ENCODE measurements at regions not wholly inside any gene's neighbourhood (a gene's known extent, or its start where the extent isn't known, plus 50 kb on each side); places are given as distances from the start of the nearest gene placed in this dataset.
"Not testable (repeated sequence)": the region's sequence is repeated elsewhere in the genome, so short reads cannot be mapped to it uniquely, and the experiment has no call there.

- no peak for DNase-seq (ENCODE audit: low read depth in 2 of 2)
These were observed 957.3 kb downstream of the XPNPEP1 start for GRCh38 chr10:108966005-108966404.

GRCh38 chr10:108962172-108962571 lies 961.1 kb downstream of the XPNPEP1 start:
- no peak for DNase-seq (ENCODE audit: low read depth in 2 of 2)

GRCh38 chr10:108957681-108958080 lies 965.6 kb downstream of the XPNPEP1 start:
- DNase-seq (ENCODE audit: low read depth in 2 of 2): no peak

- DNase-seq (ENCODE audit: low read depth in 2 of 2): no peak
These were observed 967.2 kb downstream of the XPNPEP1 start for GRCh38 chr10:108956149-108956548.

GRCh38 chr10:108920029-108920428 lies 1003.3 kb downstream of the XPNPEP1 start:
- DNase-seq (ENCODE audit: low read depth in 2 of 2): not testable (repeated sequence)

- no peak for DNase-seq (ENCODE audit: low read depth in 2 of 2)
These were observed 1010.0 kb downstream of the XPNPEP1 start for GRCh38 chr10:108913300-108913699.

- no peak for DNase-seq (ENCODE audit: low read depth in 2 of 2)
These were observed 1011.3 kb downstream of the XPNPEP1 start for GRCh38 chr10:108911814-108912541.

- DNase-seq (ENCODE audit: low read depth in 2 of 2): no peak
These were observed 1015.2 kb downstream of the XPNPEP1 start for GRCh38 chr10:108908096-108908495.

GRCh38 chr10:108905821-108906220 lies 1017.5 kb downstream of the XPNPEP1 start:
- DNase-seq (ENCODE audit: low read depth in 2 of 2): no peak

GRCh38 chr10:108905171-108905570 lies 1018.1 kb downstream of the XPNPEP1 start:
- no peak for DNase-seq (ENCODE audit: low read depth in 2 of 2)

GRCh38 chr10:108904163-108904838 lies 1019.0 kb downstream of the XPNPEP1 start:
- DNase-seq (ENCODE audit: low read depth in 2 of 2): no peak

GRCh38 chr10:108902619-108903285 lies 1020.6 kb downstream of the XPNPEP1 start:
- no peak for DNase-seq (ENCODE audit: low read depth in 2 of 2)

GRCh38 chr10:108901781-108902618 lies 1021.3 kb downstream of the XPNPEP1 start:
- DNase-seq (ENCODE audit: low read depth in 2 of 2): no peak

GRCh38 chr10:108899670-108900069 lies 1023.6 kb downstream of the XPNPEP1 start:
- DNase-seq (ENCODE audit: low read depth in 2 of 2): no peak

GRCh38 chr10:108894402-108895301 lies 1028.7 kb downstream of the XPNPEP1 start:
- DNase-seq (ENCODE audit: low read depth in 2 of 2): no peak

- no peak for DNase-seq (ENCODE audit: low read depth in 2 of 2)
These were observed 1046.2 kb downstream of the XPNPEP1 start for GRCh38 chr10:108877095-108877561.

- DNase-seq (ENCODE audit: low read depth in 2 of 2): no peak
These were observed 1050.5 kb downstream of the XPNPEP1 start for GRCh38 chr10:108872854-108873253.

- no peak for DNase-seq (ENCODE audit: low read depth in 2 of 2)
These were observed 1054.4 kb downstream of the XPNPEP1 start for GRCh38 chr10:108868881-108869280.

- DNase-seq (ENCODE audit: low read depth in 2 of 2): no peak
These were observed 1060.5 kb downstream of the XPNPEP1 start for GRCh38 chr10:108862676-108863350.

GRCh38 chr10:108861181-108861754 lies 1062.0 kb downstream of the XPNPEP1 start:
- no peak for DNase-seq (ENCODE audit: low read depth in 2 of 2)
